Activated T-cell treated with anti-CD3 and anti-CD28 coated beads for 24 hours (primary cell): ENCODE measurements at regions not wholly inside any gene's neighbourhood (a gene's known extent, or its start where the extent isn't known, plus 50 kb on each side); places are given as distances from the start of the nearest gene placed in this dataset.
A peak's percentile ranks its signal among the peaks of the same experiment; 100 is the strongest.
"Not testable (repeated sequence)": the region's sequence is repeated elsewhere in the genome, so short reads cannot be mapped to it uniquely, and the experiment has no call there.

Experiments used
- DNase-seq: peaks from one replicate; pipeline ENCODE4 v3.0.0-alpha.2; 2020; ENCODE audit warnings: low read depth

GRCh38 chr6:43935921-43936439, 166.0 kb downstream of the VEGFA start:
- no peak for DNase-seq

DNA sequence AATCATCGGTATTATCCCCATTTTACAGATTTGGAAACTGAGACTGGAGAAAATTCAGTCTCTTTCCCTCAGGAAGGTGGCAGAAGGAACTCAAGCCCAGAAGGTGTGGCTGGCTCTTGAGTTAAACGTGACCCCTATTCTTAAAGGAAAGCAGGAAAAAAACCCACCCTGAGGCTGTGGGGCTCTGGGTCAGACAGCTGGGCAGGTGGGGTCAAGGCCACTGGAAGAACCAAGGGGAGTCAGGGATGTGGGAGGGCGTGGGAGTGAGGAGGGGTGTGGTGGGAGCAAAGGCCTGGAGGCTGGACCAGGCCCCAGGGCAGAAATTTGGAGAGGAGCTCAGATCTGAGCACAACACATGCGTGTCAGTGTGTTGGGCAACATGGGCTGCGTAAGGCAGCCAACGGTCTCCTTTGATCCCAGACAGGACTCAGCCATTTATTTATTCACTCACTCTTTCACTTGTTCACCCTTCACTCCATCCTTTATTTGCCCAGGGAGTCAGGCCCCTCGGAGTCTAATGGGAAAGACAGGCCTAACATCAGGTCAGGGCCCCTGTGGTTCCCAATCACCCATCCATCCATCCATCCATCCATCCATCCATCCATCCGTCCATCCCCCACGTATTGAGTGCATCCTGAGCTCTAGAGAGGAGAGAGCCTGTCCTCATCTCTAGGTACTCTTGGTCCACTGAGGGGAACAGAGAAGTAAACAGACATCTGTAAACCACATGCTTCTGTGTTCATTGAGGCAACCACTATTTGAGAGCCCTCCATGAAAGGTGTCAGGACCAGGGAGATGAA, 165.0 kb downstream of the VEGFA start:
- DNase-seq: no peak

DNA sequence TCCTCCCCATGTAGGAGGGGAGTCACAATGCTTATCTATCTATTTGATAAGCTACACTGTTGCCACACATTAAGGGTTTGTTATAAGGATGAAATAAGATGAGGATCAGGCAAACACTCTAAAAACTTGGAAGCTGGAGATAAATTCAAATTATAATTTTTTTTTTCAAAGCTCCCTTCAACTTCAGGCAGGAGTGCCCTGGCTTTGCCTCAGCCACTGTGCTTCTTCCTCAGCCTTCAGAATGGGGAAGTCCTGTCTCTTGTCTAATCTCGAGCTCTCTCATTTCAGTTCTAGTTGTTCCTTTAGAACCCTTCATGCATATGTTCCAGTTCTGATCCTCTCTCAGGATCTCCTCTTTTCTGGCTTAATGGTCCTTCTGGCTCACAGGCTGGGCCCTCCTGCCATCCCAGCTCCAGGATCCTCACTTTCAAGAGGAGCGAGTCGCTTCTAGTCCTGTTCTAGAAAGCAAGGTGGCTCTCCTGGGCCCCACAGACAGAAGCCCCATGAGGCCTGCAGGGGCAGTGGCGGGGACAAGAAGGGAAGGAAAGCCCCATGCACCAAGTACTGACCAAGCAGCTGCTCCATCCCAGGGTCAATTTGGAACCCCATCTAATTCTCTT, 164.3 kb downstream of the VEGFA start:
- DNase-seq: no peak

DNA sequence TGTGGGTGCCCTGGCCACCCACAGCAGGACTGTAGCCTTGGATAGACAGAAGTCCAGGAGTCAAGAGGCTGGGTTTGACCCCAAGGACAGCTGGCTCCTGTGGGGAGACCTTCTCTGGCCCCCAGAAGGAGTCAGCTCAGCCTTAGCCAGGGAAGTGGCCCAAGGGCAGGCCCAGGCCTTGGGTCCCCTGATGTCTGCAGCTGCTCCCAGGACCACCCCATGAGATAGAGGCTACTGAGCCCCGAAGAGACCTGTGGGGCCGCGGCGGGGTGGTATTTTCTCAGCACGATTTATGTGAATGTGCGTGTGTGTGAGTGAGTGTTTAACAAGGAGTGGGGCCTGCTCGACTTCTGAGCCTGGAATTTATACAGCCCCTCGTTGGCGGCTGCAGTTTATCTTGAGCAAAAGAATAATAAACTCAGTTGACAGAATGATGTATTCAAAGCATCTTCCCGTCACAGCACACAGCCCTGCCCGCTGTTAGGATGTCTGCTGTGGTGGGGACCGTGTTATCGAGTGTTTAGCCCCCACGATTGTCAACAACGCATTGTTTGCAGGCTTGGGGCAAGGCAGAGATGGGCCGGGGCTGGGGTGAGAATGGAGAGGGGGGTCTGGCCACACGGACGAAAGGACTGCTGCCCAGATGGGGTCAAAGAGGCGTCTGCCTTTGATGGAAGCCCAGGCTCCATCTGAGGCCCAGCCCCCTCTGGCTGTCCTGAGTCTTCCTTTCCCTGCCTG, 163.3 kb downstream of the VEGFA start:
- DNase-seq: no peak

DNA sequence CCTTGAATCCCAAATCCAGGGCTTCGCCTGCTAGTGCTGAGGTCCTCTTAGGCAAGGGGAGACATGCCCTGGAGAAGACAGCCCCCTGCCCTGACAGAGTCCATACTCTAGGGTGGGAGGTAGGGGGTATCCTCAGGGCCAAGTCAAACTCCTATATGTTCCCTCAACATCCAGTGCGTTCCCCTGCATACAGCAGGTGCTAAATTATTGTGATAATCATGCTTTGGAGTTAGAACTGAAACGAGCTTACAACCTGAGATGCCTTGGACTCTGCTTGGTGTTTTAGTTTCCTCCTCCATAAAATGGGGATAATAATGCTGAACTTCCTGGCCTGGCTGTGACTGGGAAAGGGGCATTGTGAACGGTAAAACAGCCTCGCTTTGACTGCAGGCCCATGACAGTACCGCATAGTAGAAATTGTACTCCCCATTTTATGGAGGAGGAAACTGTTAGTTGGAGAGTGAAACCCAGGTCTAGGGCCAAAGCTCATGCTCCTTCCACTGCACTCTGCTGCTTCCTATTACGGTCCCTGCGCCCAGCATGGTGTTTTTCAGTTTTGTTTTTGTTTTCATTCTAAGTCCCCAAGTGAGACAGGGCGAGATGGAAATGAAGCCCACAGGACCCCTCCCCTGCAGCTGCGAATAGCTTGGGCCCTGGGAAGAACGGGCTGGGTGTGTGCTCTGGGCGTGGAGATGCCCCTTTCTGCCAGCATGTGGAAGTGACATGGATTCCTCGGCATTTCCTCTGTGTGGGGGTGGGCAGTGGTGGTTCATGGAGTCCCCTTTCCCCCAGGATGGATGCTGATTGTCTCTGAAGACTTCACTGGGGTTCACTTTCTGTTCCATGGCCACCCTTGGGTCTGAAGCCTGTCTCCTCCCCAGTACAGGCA, 162.5 kb downstream of the VEGFA start:
- DNase-seq: no peak

GRCh38 chr6:43931201-43931600, 161.2 kb downstream of the VEGFA start:
- DNase-seq: no peak

GRCh38 chr6:43930440-43931154, 160.6 kb downstream of the VEGFA start:
- no peak for DNase-seq

DNA sequence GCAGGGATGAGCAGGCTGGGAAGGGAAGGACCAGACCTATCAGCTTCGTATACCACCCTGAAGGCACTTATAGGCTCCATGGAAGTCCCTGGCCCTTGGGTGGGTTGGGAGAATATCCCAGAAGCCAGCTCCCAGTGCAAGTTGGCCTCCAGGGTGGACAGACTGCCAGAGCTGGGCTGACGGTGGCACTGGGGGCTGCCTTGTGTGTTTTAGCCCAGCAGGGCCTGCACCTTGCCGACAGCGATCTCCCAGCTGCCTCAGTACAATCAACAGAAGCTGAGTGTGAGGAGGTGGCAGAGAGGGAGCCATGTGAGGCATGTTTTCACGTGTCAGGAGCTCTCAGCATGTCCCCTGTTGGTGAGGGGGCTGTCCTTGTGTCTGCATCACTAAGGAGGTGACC, 159.5 kb downstream of the VEGFA start:
- no peak for DNase-seq

GRCh38 chr6:43927532-43928210, 157.7 kb downstream of the VEGFA start:
- DNase-seq: no peak

DNA sequence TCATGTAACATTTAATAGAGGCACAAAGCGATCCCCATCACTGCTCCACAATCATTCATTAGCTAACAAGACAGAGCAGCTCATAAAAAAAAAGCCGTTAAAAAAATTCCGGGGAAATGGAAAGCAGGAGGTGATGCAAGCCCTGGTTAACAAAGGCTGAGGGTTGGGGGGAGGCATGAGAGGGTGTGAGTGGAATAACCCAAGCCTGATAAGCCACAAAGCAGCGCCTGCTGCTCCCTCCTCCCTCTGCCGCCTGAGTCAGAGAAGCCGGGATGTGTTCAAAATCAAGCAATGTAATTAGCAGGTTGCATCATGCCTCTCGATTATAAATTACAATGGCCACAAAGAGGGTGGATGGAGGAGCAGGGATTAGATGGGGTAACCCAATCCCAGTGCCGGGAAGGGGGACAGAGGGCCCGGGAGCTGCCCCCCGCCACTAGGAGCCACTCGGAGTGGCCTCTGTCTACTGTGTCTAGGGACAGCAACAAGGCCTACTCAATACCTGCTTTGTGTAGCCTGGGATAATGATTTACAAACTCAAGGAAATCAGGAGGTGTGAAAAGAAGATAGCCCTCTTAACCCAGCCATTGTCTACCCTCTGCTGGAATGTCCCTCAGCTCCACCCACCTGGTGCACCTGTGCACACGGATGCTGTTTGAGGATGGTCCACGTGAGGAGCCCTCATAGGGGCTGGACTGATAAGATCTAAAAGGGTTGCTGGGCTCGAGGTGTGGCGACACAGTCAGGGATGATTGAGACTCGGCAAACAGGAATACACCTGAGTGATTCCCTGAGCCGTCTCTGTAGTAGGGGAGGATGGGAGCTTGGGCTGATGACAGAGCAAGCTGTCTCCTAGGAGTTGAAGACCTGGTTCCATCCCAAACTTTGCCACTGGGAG, 156.9 kb downstream of the VEGFA start:
- no peak for DNase-seq

DNA sequence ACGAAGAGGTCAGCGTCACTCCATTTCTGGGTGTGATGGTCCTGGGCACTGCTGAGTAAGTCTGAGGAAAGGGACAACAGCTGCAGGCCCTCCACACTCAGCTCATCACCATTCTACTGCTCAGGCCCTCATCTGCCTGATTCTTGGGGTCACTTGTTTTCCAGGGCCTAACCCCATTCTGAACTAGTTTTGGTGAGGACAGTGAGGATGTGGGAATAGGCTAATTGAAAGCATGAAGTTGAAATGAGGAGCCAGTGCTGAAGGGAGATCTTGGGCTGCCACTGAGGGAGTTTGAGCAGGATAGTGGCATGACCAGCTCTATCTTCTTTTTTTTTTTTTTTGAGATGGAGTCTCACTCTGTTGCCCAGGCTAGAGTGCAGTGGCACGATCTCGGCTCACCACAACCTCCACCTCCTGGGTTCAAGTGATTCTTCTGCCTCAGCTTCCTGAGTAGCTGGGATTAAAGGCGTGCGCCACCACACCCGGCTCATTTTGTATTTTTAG, 155.7 kb downstream of the VEGFA start:
- DNase-seq: not testable (repeated sequence)

GRCh38 chr6:43924222-43924702, 154.3 kb downstream of the VEGFA start:
- peak; percentile 23 for DNase-seq

- DNase-seq: no peak
Measured at GRCh38 chr6:43923376-43924221, 153.6 kb downstream of the VEGFA start.

DNA sequence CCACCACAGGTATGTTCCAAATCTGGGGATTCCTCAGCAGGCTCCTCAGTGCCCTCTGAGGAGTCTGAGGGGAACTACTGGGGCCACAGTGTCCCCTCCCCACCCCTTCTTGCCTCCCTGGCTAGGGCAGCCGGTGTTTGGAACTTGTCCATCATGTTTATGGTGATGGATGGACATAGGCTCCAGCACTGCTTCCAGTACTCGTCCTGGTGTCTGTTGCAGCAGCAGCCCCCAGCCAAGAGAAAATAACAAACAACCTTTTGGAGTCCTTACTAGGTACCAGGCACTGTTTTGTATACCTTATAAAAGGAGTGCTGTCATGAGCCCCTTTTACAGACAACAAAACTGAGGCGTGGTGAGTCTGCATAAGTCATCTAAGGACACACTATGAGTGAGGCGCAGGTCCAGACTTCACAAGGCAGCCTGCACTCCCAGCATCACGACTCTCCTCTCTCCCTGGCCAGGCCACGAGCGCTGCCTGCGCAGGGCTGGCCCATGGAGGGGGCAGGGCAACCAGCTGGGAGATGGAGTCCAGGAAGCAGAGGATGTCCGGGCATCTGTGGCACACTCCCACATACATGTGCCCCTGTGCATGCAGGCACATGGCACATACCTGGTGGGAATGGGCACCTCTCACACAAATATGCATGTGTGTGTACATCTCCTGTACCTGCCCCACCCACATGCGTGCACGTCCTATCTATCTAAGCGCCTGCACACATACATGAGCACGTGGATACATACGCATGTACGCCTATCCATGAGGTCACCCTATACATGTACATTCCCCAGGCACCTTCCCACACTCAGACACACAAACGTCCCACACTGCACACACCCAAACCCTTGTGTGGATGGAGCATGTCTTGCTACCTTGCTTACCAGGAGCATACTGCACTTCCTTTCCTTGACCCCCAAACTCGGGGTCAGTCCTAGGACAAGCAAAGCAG, 152.7 kb downstream of the VEGFA start:
- no peak for DNase-seq

- DNase-seq: no peak
Measured at GRCh38 chr6:43921548-43922425, 151.8 kb downstream of the VEGFA start.

DNA sequence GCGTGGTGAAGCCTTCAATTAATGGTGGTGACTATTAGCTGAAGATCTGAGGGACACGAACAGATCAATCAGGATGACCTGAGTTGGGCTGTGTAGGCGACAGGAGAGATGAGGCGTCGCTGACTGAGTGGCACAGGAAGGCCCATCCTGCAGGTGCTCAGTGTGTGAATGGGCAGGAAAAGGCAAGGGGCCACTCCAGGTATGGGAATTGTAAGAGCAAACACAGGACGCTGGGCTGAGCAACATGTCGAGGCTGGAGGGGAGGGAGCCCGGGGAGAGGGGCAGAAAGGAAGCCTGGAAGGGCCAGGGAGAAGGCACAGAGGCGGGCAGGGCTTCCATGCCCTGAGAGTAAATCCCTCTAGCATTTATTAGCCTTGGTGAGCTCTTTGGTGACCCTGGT, 151.0 kb downstream of the VEGFA start:
- DNase-seq: no peak
